Stimulated activated CD8-positive, alpha-beta memory T cell treated with anti-CD3 and anti-CD28 coated beads, Interleukin-4, amount 100 ng/mL, for 48 hours (primary cell): ENCODE measurements at regions not wholly inside any gene's neighbourhood (a gene's known extent, or its start where the extent isn't known, plus 50 kb on each side); places are given as distances from the start of the nearest gene placed in this dataset.

Experiments
- DNase-seq: peaks from one replicate; pipeline ENCODE4 v3.0.0-alpha.2; 2020

GRCh38 chr6:91149246-91149955 is 562.5 kb upstream of the MAP3K7 start:
- DNase-seq, result no peak

GRCh38 chr6:91144126-91144525 is 557.3 kb upstream of the MAP3K7 start:
- DNase-seq, result no peak

- no peak for DNase-seq
Measured at GRCh38 chr6:91142154-91142553, 555.3 kb upstream of the MAP3K7 start.

DNA sequence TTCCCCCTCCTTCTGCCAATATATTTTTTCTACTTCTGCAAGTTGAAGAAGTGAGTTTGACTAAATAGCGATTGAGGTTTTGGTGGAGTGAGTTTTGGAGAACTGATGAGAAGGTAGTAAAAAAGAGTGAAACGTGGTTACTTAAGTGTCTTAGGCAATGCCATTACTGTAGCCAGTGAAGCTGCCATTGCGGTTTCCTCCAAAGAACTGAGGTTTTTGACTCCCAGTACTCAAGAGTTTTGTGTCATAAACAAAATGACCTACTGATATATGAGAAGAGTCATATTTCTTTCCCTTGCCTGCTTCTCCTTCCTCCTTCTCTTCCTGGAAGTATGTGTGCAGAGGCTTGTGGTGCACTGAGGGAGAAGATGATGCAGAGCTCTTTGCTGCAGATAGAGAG is 554.5 kb upstream of the MAP3K7 start:
- no peak for DNase-seq

GRCh38 chr6:91140449-91140848 is 553.6 kb upstream of the MAP3K7 start:
- no peak for DNase-seq

GRCh38 chr6:91137286-91137685 is 550.4 kb upstream of the MAP3K7 start:
- no peak for DNase-seq

DNA sequence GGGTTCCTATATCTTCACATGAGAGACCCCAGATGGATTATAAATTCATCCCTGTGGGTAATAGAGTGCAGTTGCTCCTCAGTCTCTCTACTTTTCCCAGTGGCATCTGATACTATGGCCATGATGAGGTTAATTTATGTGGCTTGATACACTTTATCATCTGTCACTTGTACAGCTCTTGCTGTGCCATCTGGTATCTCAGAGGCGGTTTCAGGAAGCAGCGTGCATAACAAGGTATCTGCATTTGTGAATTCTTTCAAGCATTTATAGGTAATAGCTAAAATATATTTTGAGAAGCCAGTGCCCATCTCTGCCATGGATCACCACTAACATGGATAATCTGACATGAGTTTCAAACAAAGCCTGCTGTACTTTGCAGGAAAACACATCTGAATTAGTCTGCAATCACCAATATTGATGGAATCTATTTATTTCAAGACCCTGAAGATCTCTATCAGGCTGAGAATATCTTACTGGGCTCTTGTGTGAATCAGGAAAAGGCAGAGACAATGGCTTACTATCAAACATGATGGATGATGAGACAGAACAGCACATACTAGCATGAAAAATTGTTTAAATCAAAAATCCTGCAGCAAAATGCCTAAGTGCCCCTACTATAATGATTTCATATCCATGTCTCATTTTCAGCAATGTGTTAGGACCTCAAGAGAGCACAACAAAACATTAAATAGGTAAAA is 548.7 kb upstream of the MAP3K7 start:
- DNase-seq, result no peak

GRCh38 chr6:91132461-91132860 is 545.6 kb upstream of the MAP3K7 start:
- DNase-seq, result no peak

DNA sequence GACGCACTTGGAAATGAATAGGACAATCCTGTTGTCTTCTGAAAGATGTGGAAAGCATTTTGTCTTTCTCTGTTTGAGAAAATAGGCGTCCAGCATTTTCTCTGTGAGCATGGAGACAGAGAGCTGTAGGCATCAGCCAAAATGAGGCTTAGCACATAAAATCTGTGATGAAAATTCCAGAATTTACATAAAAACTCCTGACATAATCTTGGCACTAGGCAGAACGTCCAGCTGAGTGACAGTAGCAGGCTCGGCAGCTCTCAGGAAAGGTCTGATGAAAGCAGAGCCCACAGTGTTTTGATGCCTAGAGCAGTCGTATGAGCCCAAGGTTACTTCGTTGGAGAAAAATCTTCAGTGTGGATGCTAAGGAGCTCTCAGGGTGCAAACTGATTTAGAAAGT is 543.3 kb upstream of the MAP3K7 start:
- no peak for DNase-seq

DNA sequence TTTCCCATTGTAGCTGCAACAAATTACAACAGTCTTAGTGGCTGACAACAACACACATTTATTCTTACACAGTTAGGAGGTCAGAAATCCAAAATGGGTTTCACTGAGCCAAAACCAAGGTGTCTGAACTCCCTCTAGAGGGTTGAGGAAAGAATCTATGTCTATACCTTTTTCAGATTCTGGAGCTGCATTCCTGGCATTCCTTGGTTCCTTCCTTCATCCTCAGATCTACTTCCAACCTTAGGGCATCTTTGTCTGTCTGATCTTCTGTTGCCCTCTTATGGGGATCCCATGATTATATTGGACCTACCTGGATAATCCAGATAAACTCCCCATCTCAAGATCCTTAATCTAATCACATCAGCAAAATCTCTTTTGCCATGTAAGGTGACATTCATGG is 540.9 kb upstream of the MAP3K7 start:
- DNase-seq, result no peak

GRCh38 chr6:91126876-91127275 is 540.0 kb upstream of the MAP3K7 start:
- DNase-seq, result no peak

DNA sequence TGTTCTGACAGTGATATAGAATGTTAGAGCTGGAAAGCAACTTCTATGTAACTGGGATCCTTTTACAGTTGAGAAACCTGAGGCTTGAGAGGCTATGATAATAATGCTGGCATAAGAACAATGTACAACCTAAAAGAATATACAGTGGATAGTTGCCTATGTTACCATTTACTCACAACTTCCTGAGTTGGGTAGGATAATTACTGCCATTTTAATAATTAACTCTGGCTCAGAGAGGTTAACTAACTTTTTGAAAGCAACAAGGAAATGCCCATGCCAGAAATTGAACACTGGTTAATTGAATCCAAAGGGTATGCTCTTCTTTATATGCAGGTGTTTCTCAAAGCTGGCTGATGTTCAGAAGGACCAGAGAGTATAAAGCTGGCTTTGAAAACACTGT is 530.7 kb upstream of the MAP3K7 start:
- DNase-seq, result no peak

DNA sequence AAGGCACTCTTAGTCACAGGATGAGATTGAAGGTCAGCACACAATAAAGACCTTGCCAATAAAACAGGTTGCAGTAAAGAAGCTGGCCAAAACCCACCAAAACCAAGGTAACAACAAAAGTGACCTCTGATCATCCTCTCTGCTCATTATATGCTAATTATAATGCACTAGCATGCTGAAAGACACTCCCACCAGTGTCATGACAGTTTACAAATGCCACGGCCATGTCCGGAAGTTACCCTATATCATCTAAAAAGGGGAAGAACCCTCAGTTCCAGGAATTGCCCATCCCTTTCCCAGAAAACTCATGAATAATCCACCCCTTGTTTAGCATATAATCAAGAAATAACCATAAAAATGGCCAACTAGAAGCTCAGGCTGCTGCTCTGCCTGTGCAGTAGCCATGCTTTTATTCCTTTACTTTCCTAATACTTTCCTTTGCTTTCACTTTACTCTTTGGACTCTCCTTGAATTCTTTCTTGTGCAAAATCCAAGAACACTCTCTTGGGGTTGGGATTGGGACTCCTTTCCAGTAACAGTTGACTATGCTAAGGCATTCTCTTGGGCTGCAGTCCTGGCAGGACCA is 527.3 kb upstream of the MAP3K7 start:
- no peak for DNase-seq

DNA sequence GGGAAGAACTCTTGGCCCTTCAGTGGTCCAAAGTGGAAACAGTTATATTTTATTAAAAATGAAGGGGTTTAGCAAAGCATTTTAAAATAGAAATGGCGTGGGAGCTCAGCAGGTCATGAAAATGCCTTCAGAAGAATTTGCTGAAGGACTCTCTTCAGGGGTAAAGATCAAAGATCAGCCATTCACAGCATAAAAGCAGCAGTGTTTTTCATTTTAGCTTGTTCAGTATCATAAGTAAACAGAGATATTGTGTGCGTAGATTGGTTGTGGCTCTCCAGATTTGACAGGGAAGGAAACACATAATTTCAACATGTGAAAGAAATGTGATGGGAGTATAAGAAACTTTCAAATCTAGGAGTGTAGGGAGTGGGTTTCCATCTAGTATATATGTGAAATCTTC is 519.2 kb upstream of the MAP3K7 start:
- DNase-seq, result no peak

DNA sequence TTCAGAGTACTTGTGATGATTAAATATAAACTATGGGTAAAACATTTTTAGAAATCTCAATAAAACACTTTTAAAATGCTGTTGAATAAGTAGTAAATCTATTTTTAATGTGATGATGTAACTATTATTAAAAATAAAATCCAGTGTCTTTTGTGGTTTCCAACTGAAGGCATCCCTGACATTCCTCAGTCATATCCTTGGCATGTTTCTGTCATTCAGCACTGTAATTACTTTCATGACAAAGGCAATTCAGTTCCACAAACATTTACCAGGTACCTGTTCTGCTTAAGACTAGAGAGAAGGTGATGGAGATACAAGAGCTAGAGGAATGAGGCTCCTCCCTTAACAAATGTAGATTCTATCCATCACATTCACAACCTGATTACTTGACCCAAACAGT is 518.7 kb upstream of the MAP3K7 start:
- no peak for DNase-seq

- DNase-seq, result no peak
Measured at GRCh38 chr6:91099479-91099878, 512.6 kb upstream of the MAP3K7 start.

- DNase-seq, result no peak
Measured at GRCh38 chr6:91098006-91098405, 511.1 kb upstream of the MAP3K7 start.

DNA sequence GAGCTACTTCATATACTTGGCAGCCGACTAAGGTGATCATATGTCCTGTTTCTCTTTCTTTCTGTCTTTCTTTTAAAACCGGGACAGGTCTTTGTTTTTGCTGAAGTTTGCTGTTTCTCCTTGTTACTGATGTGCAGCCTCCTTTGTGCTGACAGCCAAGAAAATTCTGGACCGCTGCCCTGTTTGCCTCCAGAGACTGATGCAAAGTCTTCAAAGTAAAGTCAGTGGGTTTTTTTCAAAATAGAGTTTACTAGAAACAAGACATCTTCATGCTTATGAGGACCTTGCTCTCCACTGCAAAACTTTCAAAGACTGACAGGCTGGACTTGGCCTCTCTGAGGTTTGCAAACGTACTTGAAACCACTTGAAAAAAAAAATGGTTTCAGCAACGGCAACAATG is 510.5 kb upstream of the MAP3K7 start:
- no peak for DNase-seq

DNA sequence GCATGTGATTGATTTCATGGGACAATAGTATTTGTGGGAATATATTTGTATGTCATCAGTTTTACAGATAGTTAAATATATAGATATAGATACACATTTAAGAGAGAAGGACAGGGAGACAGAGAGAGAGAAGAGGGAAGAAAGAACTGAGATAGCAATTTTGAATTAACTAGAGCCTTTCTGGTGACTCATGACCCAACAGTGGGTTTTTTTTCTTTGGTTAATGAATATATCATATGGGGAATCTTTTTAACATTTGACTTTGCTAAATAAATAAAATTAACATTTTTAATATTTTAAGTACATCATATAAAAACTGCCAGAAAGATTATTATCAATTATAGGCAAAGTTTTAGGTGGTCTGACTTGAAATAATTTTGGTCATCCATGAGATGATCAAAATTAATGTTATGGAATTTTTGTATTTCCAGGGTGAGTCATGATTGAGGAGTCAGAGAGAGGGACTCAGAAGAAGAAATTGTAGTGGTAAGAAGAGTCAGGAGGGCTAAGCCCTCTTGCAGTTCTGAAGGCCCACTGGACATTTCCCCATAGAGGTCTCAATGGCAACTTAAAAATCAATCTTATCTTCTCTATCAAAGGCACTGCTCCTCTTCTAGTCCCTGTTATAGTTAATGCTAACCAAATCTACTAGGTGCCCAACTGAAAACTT is 508.1 kb upstream of the MAP3K7 start:
- no peak for DNase-seq

DNA sequence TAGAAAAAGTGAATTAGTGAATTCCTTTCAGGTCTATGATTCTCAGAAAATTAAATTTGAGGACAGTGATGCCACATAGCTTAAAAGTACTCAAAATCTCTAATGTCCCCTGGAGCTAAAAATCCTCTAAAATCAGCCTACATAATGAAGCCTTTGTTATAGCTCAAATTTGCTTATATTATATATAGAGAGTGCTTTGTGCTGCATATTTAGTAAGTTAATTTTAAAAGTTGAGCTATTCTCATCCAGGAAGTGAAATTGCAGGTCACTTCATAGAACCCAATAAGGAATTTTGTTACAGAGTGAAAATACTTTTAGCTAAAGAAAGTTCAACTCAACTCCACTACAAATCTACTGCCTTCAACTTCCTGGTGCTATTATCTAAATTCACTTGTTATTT is 507.5 kb upstream of the MAP3K7 start:
- DNase-seq, result no peak

GRCh38 chr6:91088976-91089375 is 502.1 kb upstream of the MAP3K7 start:
- no peak for DNase-seq

DNA sequence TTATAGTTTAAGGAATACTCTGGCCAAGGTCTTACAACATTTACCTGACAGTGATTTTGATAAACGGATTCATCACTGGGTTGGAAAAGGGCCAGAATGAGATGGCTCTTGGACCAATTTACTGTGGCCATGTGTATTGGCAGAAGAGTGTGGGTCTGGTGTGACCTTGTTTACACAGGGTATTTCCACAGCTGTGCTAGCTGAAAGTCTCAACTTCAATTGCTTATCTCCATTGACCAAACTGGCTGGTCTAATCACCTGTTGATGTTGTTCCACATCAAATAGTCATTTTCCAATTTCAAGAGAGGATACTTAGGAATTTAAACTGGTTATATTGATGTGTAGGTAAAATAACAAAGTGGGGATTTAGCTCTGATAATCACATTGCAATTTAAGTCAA is 501.6 kb upstream of the MAP3K7 start:
- no peak for DNase-seq

DNA sequence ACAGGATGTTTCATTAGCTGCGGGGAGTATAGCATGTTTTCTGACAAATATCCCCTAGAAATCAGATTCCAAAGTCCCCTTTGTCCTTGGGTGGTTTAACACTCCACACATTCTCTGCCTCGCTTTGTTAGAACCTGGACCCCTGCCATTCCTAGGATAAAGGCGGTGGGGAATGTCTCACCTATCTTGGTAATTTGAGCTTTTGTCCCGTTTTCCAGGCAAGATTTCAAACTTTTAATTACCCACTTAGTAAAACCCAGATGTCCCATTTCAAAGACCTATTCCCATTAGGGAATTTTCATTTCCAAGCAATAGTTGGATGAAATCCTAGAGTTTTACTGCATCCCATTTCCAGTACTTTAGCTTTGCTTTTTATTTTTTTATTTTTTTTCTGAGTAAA is 501.0 kb upstream of the MAP3K7 start:
- DNase-seq, result no peak

GRCh38 chr6:91083211-91083610 is 496.3 kb upstream of the MAP3K7 start:
- DNase-seq, result no peak
